RWPE2 (cell line): ENCODE measurements at regions not wholly inside any gene's neighbourhood (a gene's known extent, or its start where the extent isn't known, plus 50 kb on each side); places are given as distances from the start of the nearest gene placed in this dataset.

Experiments used
- ATAC-seq: fragments of 200-7000 bp; cut with Tn5 transposase; 3 replicates; pipeline ENCODE4 v1.9.1; 2021; ENCODE audit warnings: low read depth
- DNase-seq: peaks from one replicate; pipeline ENCODE4 v3.0.0-alpha.2; 2020; ENCODE audit warnings: low spot score
- H3K27ac ChIP-seq: fragments of 450-650 bp; 2 replicates; pipeline ENCODE4 v1.5.1; 2017; ENCODE audit warnings: mild to moderate bottlenecking; ENCODE audit not compliant: poor library complexity, severe bottlenecking
- H3K27me3 ChIP-seq: fragments of 250-450 bp; sonication (Bioruptor Pico); 2 replicates; pipeline ENCODE4 v1.5.1; 2021; ENCODE audit warnings: mild to moderate bottlenecking, moderate library complexity; ENCODE audit not compliant: insufficient read depth, poor library complexity, severe bottlenecking
- H3K36me3 ChIP-seq: fragments of 250-450 bp; sonication (Bioruptor Pico); 2 replicates; pipeline ENCODE4 v1.5.1; 2020; ENCODE audit warnings: low read depth, mild to moderate bottlenecking, moderate library complexity
- H3K4me1 ChIP-seq: fragments of 250-450 bp; sonication (Bioruptor Pico); 2 replicates; pipeline ENCODE4 v1.5.1; 2021; ENCODE audit warnings: mild to moderate bottlenecking, moderate library complexity; ENCODE audit not compliant: insufficient read depth, poor library complexity, severe bottlenecking
- H3K4me3 ChIP-seq: fragments of 250-450 bp; sonication (Bioruptor Pico); 2 replicates; pipeline ENCODE4 v1.5.1; 2021; ENCODE audit warnings: mild to moderate bottlenecking, moderate library complexity; ENCODE audit not compliant: severe bottlenecking
- H3K9me3 ChIP-seq: fragments of 250-450 bp; sonication (Bioruptor Pico); 2 replicates; pipeline ENCODE4 v1.5.1; 2021; ENCODE audit warnings: mild to moderate bottlenecking, moderate library complexity; ENCODE audit not compliant: severe bottlenecking
- CTCF ChIP-seq: fragments of 450-650 bp; IDR thresholded peaks from one replicate; pipeline ENCODE4 v1.5.1; 2017; ENCODE audit warnings: mild to moderate bottlenecking, moderate library complexity; ENCODE audit not compliant: poor library complexity, severe bottlenecking

DNA sequence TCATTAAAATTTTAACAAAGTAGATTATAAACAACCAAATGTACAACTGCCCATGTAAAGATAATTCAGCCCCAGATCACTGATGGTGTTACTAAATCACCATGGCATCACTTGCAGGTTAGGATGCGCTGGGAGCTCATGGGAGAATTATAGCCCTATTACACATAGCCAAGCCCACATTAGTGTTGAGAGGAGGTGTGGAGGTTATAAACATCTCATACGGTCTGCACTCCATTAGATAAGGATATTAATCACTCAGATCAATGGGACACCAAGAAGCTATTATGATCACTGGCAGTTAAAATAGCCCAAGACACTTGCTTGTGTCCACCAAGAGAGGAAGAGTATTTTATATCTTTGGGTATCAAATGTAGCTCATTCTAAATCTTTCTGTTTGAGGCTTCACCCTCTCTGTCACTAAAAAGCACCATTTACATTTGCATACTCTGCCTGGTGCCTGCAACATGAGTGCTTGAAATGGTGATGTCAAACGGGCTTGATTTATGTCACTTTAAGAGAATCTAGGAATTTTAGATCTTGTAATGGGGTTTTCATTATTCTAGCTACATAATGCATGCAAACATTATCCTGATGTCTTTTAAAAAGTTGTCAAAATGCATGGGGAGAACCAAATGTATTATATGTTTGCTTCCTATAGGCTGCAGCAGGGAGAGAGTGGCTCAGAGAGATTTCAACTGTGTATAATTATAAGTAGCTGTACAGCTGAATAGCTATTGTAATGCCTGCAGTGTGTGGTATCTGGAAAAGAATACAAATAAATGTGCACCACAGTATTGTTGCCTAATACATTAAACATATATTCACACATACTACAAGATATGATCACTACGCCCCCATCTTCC, 654.1 kb upstream of the MARCKS start:
- TF ChIP-seq CTCF = no peak
- Histone ChIP-seq H3K27me3 (no peaks in the 10 kb centered on the region), H3K4me3 (no peak overlapping the region), H3K36me3 (no peaks in the 10 kb centered on the region), H3K27ac (no peak overlapping the region), H3K9me3 (no peaks in the 10 kb centered on the region), H3K4me1 (no peaks in the 10 kb centered on the region)
- ATAC-seq = no peak
- DNase-seq = no peak

- TF ChIP-seq CTCF = no peak
- Histone ChIP-seq H3K27me3 (no peaks in the 10 kb centered on the region), H3K27ac (no peak overlapping the region), H3K9me3 (no peaks in the 10 kb centered on the region), H3K4me3 (no peak overlapping the region), H3K4me1 (no peaks in the 10 kb centered on the region), H3K36me3 (no peaks in the 10 kb centered on the region)
- ATAC-seq (no peak), DNase-seq (no peak)
These were observed 653.4 kb upstream of the MARCKS start for GRCh38 chr6:113203715-113204110.

GRCh38 chr6:113205553-113205952, 651.6 kb upstream of the MARCKS start:
- no peaks in the 10 kb centered on the region for H3K9me3 ChIP-seq
- H3K27ac ChIP-seq = no peak overlapping the region
- no peak for TF ChIP-seq CTCF
- no peaks in the 10 kb centered on the region for H3K27me3 ChIP-seq
- no peaks in the 10 kb centered on the region for H3K4me1 ChIP-seq
- DNase-seq (no peak), ATAC-seq (no peak)
- H3K36me3 ChIP-seq = no peaks in the 10 kb centered on the region
- H3K4me3 ChIP-seq = no peak overlapping the region

- Histone ChIP-seq H3K27ac (no peak overlapping the region), H3K4me3 (no peak overlapping the region), H3K9me3 (no peaks in the 10 kb centered on the region), H3K27me3 (no peaks in the 10 kb centered on the region), H3K36me3 (no peaks in the 10 kb centered on the region), H3K4me1 (no peaks in the 10 kb centered on the region)
- ATAC-seq = no peak
- DNase-seq = no peak
- no peak for TF ChIP-seq CTCF
These were observed 648.4 kb upstream of the MARCKS start for GRCh38 chr6:113208726-113209125.

- no peaks in the 10 kb centered on the region for H3K4me1 ChIP-seq
- H3K36me3 ChIP-seq = no peaks in the 10 kb centered on the region
- H3K9me3 ChIP-seq = no peaks in the 10 kb centered on the region
- no peak overlapping the region for H3K27ac ChIP-seq
- no peak for TF ChIP-seq CTCF
- ATAC-seq (no peak), DNase-seq (no peak)
- H3K27me3 ChIP-seq = no peaks in the 10 kb centered on the region
- no peak overlapping the region for H3K4me3 ChIP-seq
These were observed 647.8 kb upstream of the MARCKS start for GRCh38 chr6:113209315-113209714.
